ENCODE measurements at regions not wholly inside any gene's neighbourhood (a gene's known extent, or its start where the extent isn't known, plus 50 kb on each side); places are given as distances from the start of the nearest gene placed in this dataset.

- no peak overlapping the region for H3K23ac ChIP-seq (ENCODE audit: low read depth, low read length)
- DNase-seq (no peak), ATAC-seq (ENCODE audit: low read depth) (no peak)
- no peak overlapping the region for H3K4ac ChIP-seq (ENCODE audit: low read depth, low read length)
- no peak overlapping the region for H2BK20ac ChIP-seq (ENCODE audit: low read depth, low read length)
- no peak overlapping the region for H4K91ac ChIP-seq (ENCODE audit: insufficient read depth, low read depth, low read length)
- in situ Hi-C loops (cut with MboI; ENCODE audit: low sequenced_read_pairs), result no loop called here
- no peaks in the 10 kb centered on the region for H3K79me1 ChIP-seq (ENCODE audit: low read depth in 1 of 2, low read length in 2 of 2)
- no peak overlapping the region for H3K9ac ChIP-seq (ENCODE audit: low read depth, low read length)
- no peaks in the 10 kb centered on the region for H3K36me3 ChIP-seq (ENCODE audit: control insufficient read depth, insufficient read depth, low read length)
- no peak overlapping the region for H3K27ac ChIP-seq (ENCODE audit: insufficient read depth, low read length)
- H3K18ac ChIP-seq (ENCODE audit: low read depth, low read length), result no peak overlapping the region
- H2AFZ ChIP-seq (replicated peaks; ENCODE audit: low read length, poor library complexity), result no peak overlapping the region
- intact Hi-C loops (cut with micrococcal nuclease), result no loop called here
- H2BK120ac ChIP-seq (ENCODE audit: low read depth, low read length), result no peak overlapping the region
- H3K4me1 ChIP-seq (ENCODE audit: control insufficient read depth, insufficient read depth, low read length), result no peaks in the 10 kb centered on the region
- TF ChIP-seq FOS (IDR thresholded peaks at IDR 0.05; ENCODE audit: low read depth, low read length) (no peak), RFX5 (IDR thresholded peaks at IDR 0.05; ENCODE audit: low read depth, low read length) (no peak), SMC3 (IDR thresholded peaks at IDR 0.05; ENCODE audit: low read depth, low read length) (no peak), USF2 (IDR thresholded peaks at IDR 0.05; ENCODE audit: low read depth, low read length) (no peak), RAD21 (IDR thresholded peaks at IDR 0.05; ENCODE audit: low read length) (no peak), MXI1 (IDR thresholded peaks at IDR 0.05; ENCODE audit: borderline replicate concordance, low read depth, low read length) (no peak), NFE2L2 (IDR thresholded peaks at IDR 0.05; ENCODE audit: low read depth, low read length) (no peak), CEBPB (IDR thresholded peaks at IDR 0.05; ENCODE audit: low read depth, low read length) (no peak), ELK1 (IDR thresholded peaks at IDR 0.05; ENCODE audit: borderline replicate concordance, low read depth, low read length) (no peak), POLR2A (IDR thresholded peaks at IDR 0.05; ENCODE audit: low read depth, low read length) (no peak), BHLHE40 (IDR thresholded peaks at IDR 0.05; ENCODE audit: low read depth, low read length) (no peak), RCOR1 (IDR thresholded peaks at IDR 0.05; ENCODE audit: insufficient replicate concordance, low read length) (no peak), CHD1 (IDR thresholded peaks at IDR 0.05; ENCODE audit: low read depth, low read length) (no peak), MAZ (IDR thresholded peaks at IDR 0.05; ENCODE audit: borderline replicate concordance, low read depth, low read length) (no peak), MAFK (IDR thresholded peaks at IDR 0.05; ENCODE audit: low read depth, low read length) (no peak), CTCF (conservative IDR thresholded peaks at IDR 0.05; ENCODE audit: low read depth, low read length) (no peak)
- no peak overlapping the region for H2BK15ac ChIP-seq (ENCODE audit: low read depth, low read length)
- CTCF ChIA-PET, result no interaction called here
- no peak overlapping the region for H3K4me2 ChIP-seq (ENCODE audit: low read depth, low read length)
- POLR2A ChIA-PET (ENCODE audit: unreplicated experiment), result no interaction called here
- H3K27me3 ChIP-seq (ENCODE audit: control insufficient read depth, insufficient read depth, low read length), result no peaks in the 10 kb centered on the region
- no peak overlapping the region for H3K4me3 ChIP-seq (ENCODE audit: insufficient read depth, low read depth, low read length)
- H2AK9ac ChIP-seq (replicated peaks; ENCODE audit: low read depth, low read length, poor library complexity), result no peak overlapping the region
- H3K14ac ChIP-seq (replicated peaks; ENCODE audit: low read depth, low read length), result no peak overlapping the region
- H4K20me1 ChIP-seq (ENCODE audit: insufficient read depth, low read length), result no peaks in the 10 kb centered on the region
- H3K9me3 ChIP-seq (ENCODE audit: control insufficient read depth, insufficient read depth, low read length), result no peaks in the 10 kb centered on the region
- H3K9me1 ChIP-seq (ENCODE audit: insufficient read depth, low read length), result no peaks in the 10 kb centered on the region
- H4K5ac ChIP-seq (ENCODE audit: low read depth, low read length), result no peak overlapping the region
- H4K8ac ChIP-seq (ENCODE audit: low read depth in 2 of 2, low read length in 2 of 2), result no peak overlapping the region
- no CpG with 5 or more reads among the region's 4 CpGs for WGBS, 2 experiments (ENCODE audit: extremely low coverage in 2 of 2, insufficient read length in 1 of 2)
- dilution Hi-C loops (cut with HindIII; ENCODE audit: low sequenced_read_pairs, unreplicated experiment), result no loop called here
- no peak overlapping the region for H3K56ac ChIP-seq (ENCODE audit: extremely low read depth, insufficient read depth, low read length)
- no peak overlapping the region for H2AK5ac ChIP-seq (ENCODE audit: low read depth, low read length)
- no TSS peak for BruUV-seq (replicated peaks)
- no peak overlapping the region for H2BK5ac ChIP-seq (ENCODE audit: low read depth, low read length, poor library complexity, severe bottlenecking)
Measured at GRCh38 chr4:156038772-156039171, 85.1 kb upstream of the CTSO start.
